Transverse colon (tissue), 4 donors: ENCODE measurements at regions not wholly inside any gene's neighbourhood (a gene's known extent, or its start where the extent isn't known, plus 50 kb on each side); places are given as distances from the start of the nearest gene placed in this dataset.

Experiments
- DNase-seq: peaks from one replicate; pipeline ENCODE4 v3.0.0-alpha.2; 2019
- H3K27ac ChIP-seq, 4 donors: fragments of 200-600 bp; sonication (generic); 2 replicates each; pipeline ENCODE4 v1.5.1; 2016 to 2018; ENCODE audit warnings: inconsistent platforms in 4 of 4
- H3K27me3 ChIP-seq: fragments of 200-600 bp; sonication (generic); 2 replicates; pipeline ENCODE4 v1.5.1; 2017; ENCODE audit warnings: inconsistent platforms
- H3K36me3 ChIP-seq, 4 donors: fragments of 200-600 bp; sonication (generic); 2 replicates each; pipeline ENCODE4 v1.5.1; 2017 to 2019; ENCODE audit warnings: inconsistent platforms in 4 of 4
- H3K4me1 ChIP-seq, 4 donors: fragments of 200-600 bp; sonication (generic); 2 replicates each; pipeline ENCODE4 v1.5.1; 2017 to 2020; ENCODE audit warnings: inconsistent platforms in 4 of 4
- H3K4me3 ChIP-seq, 4 donors: fragments of 200-600 bp; sonication (generic); 1 replicate in 1 of 4; 2 replicates in 3 of 4; pipeline versions ENCODE4 v1.5.1 to v1.6.1; 2017 to 2019; ENCODE audit warnings: inconsistent platforms in 4 of 4
- H3K9me3 ChIP-seq, 2 donors: fragments of 200-600 bp; sonication (generic); 2 replicates each; pipeline ENCODE4 v1.5.1; 2017 to 2019; ENCODE audit warnings: inconsistent platforms in 2 of 2
- CTCF ChIP-seq, 5 experiments: fragments of 200-600 bp in 3 of 5; fragments of 450-650 bp in 2 of 5; sonication (generic) in 3 of 5; IDR thresholded peaks; 1 replicate in 2 of 5; 2 replicates in 3 of 5; pipeline ENCODE4 v1.5.1; 2016 to 2017; ENCODE audit warnings: antibody characterized with exemption in 5 of 5, inconsistent platforms in 3 of 5, mild to moderate bottlenecking in 2 of 5, moderate library complexity in 1 of 5
- EP300 ChIP-seq: sonication (generic); formaldehyde crosslinking; IDR thresholded peaks from one replicate; pipeline ENCODE4 v1.6.1; 2017; ENCODE audit warnings: antibody characterized with exemption, low read depth
- POLR2A ChIP-seq: fragments of 450-650 bp; IDR thresholded peaks from one replicate; pipeline ENCODE4 v1.6.1; 2016; ENCODE audit warnings: antibody characterized with exemption, mild to moderate bottlenecking, moderate library complexity
- POLR2AphosphoS5 ChIP-seq, 3 donors: sonication (generic); formaldehyde crosslinking; IDR thresholded peaks; one replicate each; pipeline ENCODE4 v1.6.1; 2016; ENCODE audit warnings: antibody characterized with exemption in 3 of 3
- WGBS, 2 donors: methylation state at CpG; one replicate each; pipeline ENCODE4 v1.1.5; 2018; ENCODE audit warnings: low coverage in 1 of 2; 5-methylcytosine and 5-hydroxymethylcytosine counted together
- in situ Hi-C, 4 donors: fragments of 200-750 bp; cut with MboI; loops; one replicate each; pipeline versions ENCODE4 v1.15.0 to v1.15.1; 2017; ENCODE audit warnings: low sequenced_read_pairs in 3 of 4, low pct_ligation_motif_present in 1 of 4, low pct_unique_long_range_greater_than_20kb in 1 of 4
- intact Hi-C: fragments of 100-400 bp; cut with DNase I; formaldehyde crosslinking; loops from one replicate; pipeline ENCODE4 v1.15.1; 2023; ENCODE audit warnings: low total_unique reads

- Histone ChIP-seq H3K9me3 (no peaks in the 10 kb centered on the region), H3K27me3 (no peaks in the 10 kb centered on the region), H3K4me1 (peaks cover 0 to 3% (median 0%) of the 10 kb centered on the region in 4 donors), H3K27ac (no peak overlapping the region), H3K36me3 (no peaks in the 10 kb centered on the region), H3K4me3 (no peak overlapping the region)
- WGBS, 2 donors, result 83 to 92% methylated on average over 2 of the region's 2 CpGs
- TF ChIP-seq CTCF (IDR thresholded peaks at IDR 0.05) (no peak), POLR2AphosphoS5 (IDR thresholded peaks at IDR 0.05) (no peak), EP300 (no peak), POLR2A (no peak)
- intact Hi-C loops, result no loop called here
- in situ Hi-C loops, result no loop called here
- no peak for DNase-seq
Measured at GRCh38 chr9:18348083-18348475, 125.9 kb upstream of the ADAMTSL1 start.

- 33 to 64% methylated on average over 1 to 3 of the region's 3 CpGs for WGBS, 2 donors
- no peaks in the 10 kb centered on the region for H3K27me3 ChIP-seq
- H3K9me3 ChIP-seq, result no peaks in the 10 kb centered on the region
- no peak for TF ChIP-seq CTCF (IDR thresholded peaks at IDR 0.05)
- TF ChIP-seq POLR2A, result no peak
- TF ChIP-seq POLR2AphosphoS5 (IDR thresholded peaks at IDR 0.05), result no peak
- TF ChIP-seq EP300, result no peak
- H3K36me3 ChIP-seq, result no peaks in the 10 kb centered on the region
- peaks cover 0 to 5% (median 2%) of the 10 kb centered on the region in 4 donors for H3K4me1 ChIP-seq
- no peak overlapping the region for H3K27ac ChIP-seq
- DNase-seq, result no peak
- no peak overlapping the region for H3K4me3 ChIP-seq
- intact Hi-C loops, result no loop called here
- in situ Hi-C loops, result no loop called here
Measured at GRCh38 chr9:18349530-18349929, 124.4 kb upstream of the ADAMTSL1 start.

GRCh38 chr9:18350036-18350435 is 123.9 kb upstream of the ADAMTSL1 start:
- intact Hi-C loops, result no loop called here
- TF ChIP-seq EP300 (no peak), POLR2A (no peak), CTCF (IDR thresholded peaks at IDR 0.05) (no peak), POLR2AphosphoS5 (IDR thresholded peaks at IDR 0.05) (no peak)
- Histone ChIP-seq H3K27ac (no peak overlapping the region), H3K4me1 (peaks cover 0 to 5% (median 2%) of the 10 kb centered on the region in 4 donors), H3K27me3 (no peaks in the 10 kb centered on the region), H3K9me3 (no peaks in the 10 kb centered on the region), H3K4me3 (no peak overlapping the region), H3K36me3 (no peaks in the 10 kb centered on the region)
- no peak for DNase-seq
- in situ Hi-C loops, result no loop called here
- 65 to 91% methylated on average over 2 to 3 of the region's 3 CpGs for WGBS, 2 donors

- WGBS, 2 donors, result 72 to 75% methylated on average over 3 to 4 of the region's 4 CpGs
- intact Hi-C loops (no loop called here), in situ Hi-C loops (no loop called here)
- Histone ChIP-seq H3K27me3 (no peaks in the 10 kb centered on the region), H3K27ac (no peak overlapping the region), H3K36me3 (no peaks in the 10 kb centered on the region), H3K9me3 (no peaks in the 10 kb centered on the region), H3K4me1 (peaks cover 0 to 5% (median 2%) of the 10 kb centered on the region in 4 donors), H3K4me3 (no peak overlapping the region)
- no peak for DNase-seq
- TF ChIP-seq EP300, result no peak
- TF ChIP-seq POLR2AphosphoS5 (IDR thresholded peaks at IDR 0.05), result no peak
Measured at GRCh38 chr9:18350995-18351595, 122.9 kb upstream of the ADAMTSL1 start.

- WGBS, 2 donors, result 59 to 76% methylated on average over 2 to 3 of the region's 3 CpGs
- no peak overlapping the region for H3K27ac ChIP-seq
- in situ Hi-C loops (no loop called here), intact Hi-C loops (no loop called here)
- no peaks in the 10 kb centered on the region for H3K27me3 ChIP-seq
- H3K4me3 ChIP-seq, result no peak overlapping the region
- no peaks in the 10 kb centered on the region for H3K9me3 ChIP-seq
- no peak for DNase-seq
- H3K36me3 ChIP-seq, result no peaks in the 10 kb centered on the region
- no peak for TF ChIP-seq POLR2AphosphoS5 (IDR thresholded peaks at IDR 0.05)
- TF ChIP-seq CTCF (IDR thresholded peaks at IDR 0.05), result no peak
- no peak for TF ChIP-seq EP300
- H3K4me1 ChIP-seq, result peaks cover 0 to 5% (median 2%) of the 10 kb centered on the region in 4 donors
Measured at GRCh38 chr9:18352711-18353110, 121.2 kb upstream of the ADAMTSL1 start.
